ENCODE measurements at regions not wholly inside any gene's neighbourhood (a gene's known extent, or its start where the extent isn't known, plus 50 kb on each side); places are given as distances from the start of the nearest gene placed in this dataset.

DNA sequence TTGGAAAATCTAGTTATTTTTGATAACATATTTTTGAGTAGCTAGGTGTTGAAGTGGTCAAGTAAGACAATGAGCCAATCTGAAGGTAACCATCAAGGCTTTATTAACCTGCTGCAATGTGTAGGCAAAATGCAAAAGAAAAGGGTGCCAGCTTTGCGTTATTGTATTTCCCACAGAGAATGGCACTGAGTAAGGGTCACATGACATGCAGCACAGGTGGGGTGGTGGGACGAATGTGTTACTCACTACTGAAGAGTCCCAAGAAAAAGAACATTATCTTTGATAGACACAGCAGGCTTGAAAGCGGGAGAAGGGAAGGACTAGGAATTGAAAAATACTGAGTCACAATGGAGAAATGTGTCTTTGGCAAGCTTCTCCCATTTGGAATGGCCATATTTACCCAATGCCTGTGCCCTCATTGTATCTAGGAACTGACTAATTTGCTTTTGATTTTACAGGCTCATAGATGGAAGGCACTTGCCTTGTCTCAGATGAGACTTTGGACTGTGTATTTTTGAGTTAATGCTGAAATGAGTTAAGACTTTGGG, 898.6 kb upstream of the POT1 start:
- TF ChIP-seq CTCF (conservative IDR thresholded peaks at IDR 0.05 in 1 of 2, IDR thresholded peaks at IDR 0.05 in 1 of 2; ENCODE audit: low read depth in 1 of 2, low read length in 2 of 2) (no peak), EZH2 (IDR thresholded peaks at IDR 0.05; ENCODE audit: low read length, missing control alignments) (no peak)

Measured in fibroblast of lung (primary cell).